NCI-H2227 treated with DMSO at 0.1 percent for 48 hours (cell line): ENCODE measurements at regions not wholly inside any gene's neighbourhood (a gene's known extent, or its start where the extent isn't known, plus 50 kb on each side); places are given as distances from the start of the nearest gene placed in this dataset.

Experiments
- DNase-seq: peaks from one replicate; lab custom pipeline; 2025; lab: John Stamatoyannopoulos, UW

DNA sequence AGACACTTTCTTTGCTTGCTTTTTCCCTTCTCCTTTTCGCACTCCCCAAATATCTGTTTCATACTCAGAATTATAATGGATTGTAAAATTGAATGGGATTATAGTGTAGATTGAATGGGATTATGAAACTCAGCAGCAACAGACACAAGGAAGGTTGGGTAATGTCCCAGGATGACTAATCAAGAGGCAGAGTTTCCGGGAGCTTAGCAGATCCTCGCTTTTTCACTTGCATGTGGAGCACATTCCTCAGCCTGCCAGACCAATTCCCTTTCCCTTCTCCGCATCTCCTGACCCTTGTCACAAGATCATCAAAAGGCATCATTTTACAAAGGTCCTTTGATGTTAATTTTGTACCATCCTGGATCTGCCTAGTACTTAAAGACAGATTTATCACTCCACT lies 55.1 kb upstream of the SLC1A1 start:
- DNase-seq: no peak

DNA sequence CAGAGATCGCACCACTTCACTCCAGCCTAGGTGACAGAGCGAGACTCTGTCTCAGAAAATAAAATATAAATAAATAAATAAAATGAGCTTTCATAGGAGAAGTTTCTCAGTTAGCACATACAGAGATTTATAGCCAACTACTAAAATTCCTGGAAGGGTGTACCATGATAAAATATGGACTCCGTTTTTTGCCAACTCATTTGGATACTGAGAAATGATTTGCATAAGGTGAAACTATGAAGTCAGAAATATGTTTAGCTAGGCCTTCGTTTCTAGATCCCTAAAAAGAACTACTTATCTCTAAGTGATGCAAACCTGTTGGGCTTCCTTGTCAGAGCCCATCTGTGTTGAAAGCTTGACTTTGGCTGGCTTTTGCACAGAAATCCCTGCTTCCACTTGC lies 56.9 kb upstream of the SLC1A1 start:
- DNase-seq: no peak

- no peak for DNase-seq
These were observed 59.6 kb upstream of the SLC1A1 start for GRCh38 chr9:4430432-4431261.

- DNase-seq: no peak
These were observed 64.8 kb upstream of the SLC1A1 start for GRCh38 chr9:4425319-4426045.

GRCh38 chr9:4424891-4425290 lies 65.4 kb upstream of the SLC1A1 start:
- no peak for DNase-seq

GRCh38 chr9:4424038-4424437 lies 66.2 kb upstream of the SLC1A1 start:
- no peak for DNase-seq

GRCh38 chr9:4423207-4423610 lies 67.1 kb upstream of the SLC1A1 start:
- no peak for DNase-seq

- no peak for DNase-seq
These were observed 67.8 kb upstream of the SLC1A1 start for GRCh38 chr9:4422495-4422894.

- no peak for DNase-seq
These were observed 68.4 kb upstream of the SLC1A1 start for GRCh38 chr9:4421847-4422246.

DNA sequence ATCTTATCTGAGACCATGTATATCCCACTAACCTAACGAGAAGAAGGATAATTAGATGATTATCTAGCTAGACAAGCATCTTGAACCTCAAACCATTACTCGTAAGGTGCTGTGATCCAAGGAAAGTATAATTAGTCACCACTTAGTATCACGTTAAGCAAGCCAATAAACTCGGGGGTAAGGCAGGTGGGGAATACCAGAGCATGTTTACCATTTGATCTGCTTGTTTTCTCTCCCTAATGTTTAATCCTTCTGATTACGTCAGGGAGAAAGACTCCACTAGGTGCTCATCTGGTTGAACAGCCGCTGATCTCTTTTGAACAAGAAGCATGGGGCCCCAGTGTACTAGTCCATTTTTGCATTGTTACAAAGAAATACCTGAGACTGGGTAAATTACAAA lies 69.9 kb upstream of the SLC1A1 start:
- no peak for DNase-seq

DNA sequence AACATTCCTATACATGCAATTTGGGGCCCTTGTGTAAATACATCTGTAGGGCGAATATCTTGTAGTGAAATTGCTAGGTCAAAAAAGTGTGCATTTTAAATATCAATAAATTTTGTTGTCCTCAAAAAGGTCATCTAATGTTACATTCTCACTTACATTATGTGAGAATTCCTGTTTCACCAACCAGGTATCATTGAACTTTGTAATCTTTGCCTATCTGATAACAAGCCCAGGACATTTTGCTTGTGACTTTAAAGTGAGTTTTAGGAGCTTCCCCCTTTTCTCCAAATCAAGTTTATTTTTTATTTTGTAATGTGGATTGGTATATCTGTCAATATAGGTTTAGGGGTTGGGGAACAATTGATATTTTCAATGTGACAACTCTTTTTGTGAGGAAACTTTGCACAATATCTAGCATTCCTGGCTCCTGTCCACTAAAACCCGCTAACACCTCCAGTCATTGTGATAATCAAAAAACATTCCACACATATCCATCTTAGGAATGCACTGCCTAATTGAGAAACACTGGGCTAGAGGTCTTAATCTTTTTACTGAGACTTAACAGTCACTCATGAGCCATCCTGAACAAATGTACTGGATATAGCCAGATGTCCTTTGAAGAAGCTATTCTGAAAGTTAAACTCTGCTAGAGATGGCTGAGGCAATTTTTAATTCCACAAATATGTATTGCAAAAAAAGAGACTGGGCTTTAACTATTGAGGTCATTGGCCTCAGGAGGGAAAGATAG lies 72.5 kb upstream of the SLC1A1 start:
- no peak for DNase-seq

GRCh38 chr9:4416467-4416866 lies 73.8 kb upstream of the SLC1A1 start:
- DNase-seq: no peak

GRCh38 chr9:4415281-4415680 lies 75.0 kb upstream of the SLC1A1 start:
- DNase-seq: no peak

DNA sequence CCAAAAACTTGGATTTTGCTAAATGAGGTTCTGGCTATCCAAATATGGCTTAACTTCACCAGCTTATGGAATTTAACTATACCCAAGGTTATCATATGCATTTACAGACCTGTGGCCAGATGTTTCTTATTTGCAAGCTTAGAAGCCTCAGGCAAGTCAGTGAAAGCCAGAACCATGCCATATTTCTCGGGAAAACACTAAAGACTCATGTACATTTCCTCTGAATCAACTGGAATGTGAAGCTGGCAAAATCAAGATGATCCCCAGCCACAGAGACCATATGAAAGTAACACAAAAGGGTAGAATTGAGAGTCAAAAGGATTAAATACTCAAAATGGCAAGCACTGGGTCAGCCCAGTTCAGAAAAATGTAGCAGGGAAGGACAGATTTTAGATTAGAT lies 76.4 kb upstream of the SLC1A1 start:
- no peak for DNase-seq

DNA sequence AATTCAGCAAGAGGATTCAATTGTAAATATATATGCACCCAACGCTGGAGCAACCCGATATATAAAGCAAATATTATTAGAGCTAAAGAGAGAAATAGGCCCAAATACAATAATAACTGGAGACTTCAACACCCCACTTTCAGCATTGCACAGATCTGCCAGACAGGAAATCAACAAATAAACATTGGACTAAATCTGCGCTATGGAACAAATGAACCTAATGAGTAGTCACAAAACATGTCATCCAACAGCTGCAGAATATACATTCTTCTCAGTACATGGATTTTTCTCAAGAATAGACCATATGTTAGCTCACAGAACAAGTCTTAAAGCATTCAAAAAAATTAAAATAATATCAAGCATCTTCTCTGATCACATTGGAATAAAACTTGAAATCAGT lies 86.1 kb upstream of the SLC1A1 start:
- no peak for DNase-seq

- DNase-seq: no peak
These were observed 87.8 kb upstream of the SLC1A1 start for GRCh38 chr9:4402501-4402900.

DNA sequence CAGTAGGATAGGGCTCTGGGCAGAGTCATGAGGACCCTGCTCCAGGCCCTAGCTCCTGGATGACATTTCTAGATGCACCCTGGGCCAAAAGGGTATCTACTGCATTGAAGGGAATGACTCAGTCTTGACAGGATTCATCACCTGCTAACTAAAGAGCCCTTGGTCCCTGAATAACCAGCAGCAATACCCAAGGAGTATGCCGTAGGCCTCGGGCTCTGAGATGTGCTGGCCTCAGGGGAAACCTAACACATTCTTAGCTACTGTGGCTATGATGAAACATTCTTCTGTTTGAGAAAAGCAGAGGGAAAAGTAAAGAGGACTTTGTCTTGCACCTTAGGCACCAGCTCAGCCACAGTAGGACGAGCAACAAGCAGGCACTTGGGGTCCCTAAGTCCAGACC lies 89.5 kb upstream of the SLC1A1 start:
- no peak for DNase-seq

GRCh38 chr9:4397917-4398316 lies 92.4 kb upstream of the SLC1A1 start:
- no peak for DNase-seq

DNA sequence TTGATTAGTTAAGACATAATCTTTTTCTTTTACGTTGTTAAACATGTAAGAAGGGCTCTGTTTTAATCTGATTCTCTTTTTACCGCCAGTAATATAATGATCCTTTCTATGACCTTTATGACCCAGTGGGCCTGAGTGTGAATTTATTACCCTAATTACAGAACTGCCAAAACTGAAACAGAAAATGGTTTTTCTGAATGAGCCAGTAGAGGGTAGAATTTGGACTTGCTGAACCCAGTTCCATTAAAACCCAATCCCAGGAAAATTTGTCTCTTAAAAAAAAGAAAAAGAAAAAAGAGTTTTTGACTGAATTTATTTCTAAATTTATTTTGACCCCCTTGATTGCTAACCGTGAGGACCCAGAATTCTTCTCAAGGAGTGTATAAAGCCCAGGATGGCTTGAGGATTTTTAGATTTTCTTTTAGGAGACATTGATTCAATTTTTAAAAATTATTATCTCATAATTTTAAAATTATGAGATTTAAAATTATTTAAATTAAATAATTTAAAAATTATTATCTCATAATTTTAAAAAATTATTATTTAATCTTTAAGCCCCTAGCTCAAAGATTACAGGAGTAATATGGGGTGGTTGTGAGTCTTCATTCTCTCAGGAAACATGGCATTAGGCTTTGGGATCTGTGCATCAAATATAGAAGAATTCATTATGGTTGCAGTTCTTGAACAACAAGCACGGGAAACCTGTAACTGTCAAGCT lies 94.1 kb upstream of the GLIS3 start:
- no peak for DNase-seq

- no peak for DNase-seq
These were observed 89.9 kb upstream of the GLIS3 start for GRCh38 chr9:4389755-4390154.

DNA sequence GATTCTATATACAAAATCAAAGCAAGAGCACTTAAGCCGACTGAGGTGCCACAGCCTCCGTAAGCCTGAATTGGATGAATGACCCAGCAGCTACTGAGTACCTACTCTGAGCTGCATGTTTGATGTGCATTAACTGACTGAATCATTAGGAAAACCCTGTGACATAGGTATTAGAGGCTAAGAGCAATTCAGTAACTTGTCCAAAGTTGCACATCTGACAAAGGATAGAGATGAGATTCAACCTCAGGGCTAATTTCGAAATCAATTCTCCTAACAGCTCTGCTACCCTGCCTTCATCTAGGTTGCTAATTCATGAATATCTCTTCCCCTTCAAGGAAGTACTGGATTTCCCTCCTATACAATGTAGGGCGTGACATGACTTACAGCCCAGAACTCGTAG lies 89.1 kb upstream of the GLIS3 start:
- DNase-seq: no peak

GRCh38 chr9:4386819-4387218 lies 87.0 kb upstream of the GLIS3 start:
- no peak for DNase-seq
